Uterus (tissue), 2 donors: ENCODE measurements at regions not wholly inside any gene's neighbourhood (a gene's known extent, or its start where the extent isn't known, plus 50 kb on each side); places are given as distances from the start of the nearest gene placed in this dataset.

ENCODE experiments used
- POLR2A ChIP-seq, 2 donors: fragments of 450-650 bp; IDR thresholded peaks; one replicate each; pipeline ENCODE4 v1.6.1; 2016; ENCODE audit warnings: antibody characterized with exemption in 2 of 2, mild to moderate bottlenecking in 1 of 2, moderate library complexity in 1 of 2
- TF ChIP-seq, protein P1 (sequence below), 4 experiments: fragments of 200-600 bp in 2 of 4; fragments of 450-650 bp in 2 of 4; sonication (generic) in 2 of 4; IDR thresholded peaks; one replicate each; pipeline ENCODE4 v1.5.1; 2016 to 2019; ENCODE audit warnings: antibody characterized with exemption in 4 of 4, mild to moderate bottlenecking in 2 of 4, moderate library complexity in 1 of 4

- TF ChIP-seq, protein P1, sequence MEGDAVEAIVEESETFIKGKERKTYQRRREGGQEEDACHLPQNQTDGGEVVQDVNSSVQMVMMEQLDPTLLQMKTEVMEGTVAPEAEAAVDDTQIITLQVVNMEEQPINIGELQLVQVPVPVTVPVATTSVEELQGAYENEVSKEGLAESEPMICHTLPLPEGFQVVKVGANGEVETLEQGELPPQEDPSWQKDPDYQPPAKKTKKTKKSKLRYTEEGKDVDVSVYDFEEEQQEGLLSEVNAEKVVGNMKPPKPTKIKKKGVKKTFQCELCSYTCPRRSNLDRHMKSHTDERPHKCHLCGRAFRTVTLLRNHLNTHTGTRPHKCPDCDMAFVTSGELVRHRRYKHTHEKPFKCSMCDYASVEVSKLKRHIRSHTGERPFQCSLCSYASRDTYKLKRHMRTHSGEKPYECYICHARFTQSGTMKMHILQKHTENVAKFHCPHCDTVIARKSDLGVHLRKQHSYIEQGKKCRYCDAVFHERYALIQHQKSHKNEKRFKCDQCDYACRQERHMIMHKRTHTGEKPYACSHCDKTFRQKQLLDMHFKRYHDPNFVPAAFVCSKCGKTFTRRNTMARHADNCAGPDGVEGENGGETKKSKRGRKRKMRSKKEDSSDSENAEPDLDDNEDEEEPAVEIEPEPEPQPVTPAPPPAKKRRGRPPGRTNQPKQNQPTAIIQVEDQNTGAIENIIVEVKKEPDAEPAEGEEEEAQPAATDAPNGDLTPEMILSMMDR (IDR thresholded peaks at IDR 0.05), result no peak
- TF ChIP-seq POLR2A (IDR thresholded peaks at IDR 0.05), result no peak
These were observed 50.4 kb upstream of the NXPH2 start for GRCh38 chr2:138830547-138830946.
